Glutamatergic neuron (in vitro differentiated cells): ENCODE measurements at regions not wholly inside any gene's neighbourhood (a gene's known extent, or its start where the extent isn't known, plus 50 kb on each side); places are given as distances from the start of the nearest gene placed in this dataset.

ENCODE experiments used
- DNase-seq: peaks from one replicate; pipeline ENCODE4 v3.0.0; 2022
- H3K27ac Mint-ChIP-seq: one replicate; pipeline ENCODE4 v1.8.0; 2020; ENCODE audit warnings: mild to moderate bottlenecking, mixed read lengths, inconsistent platforms; ENCODE audit not compliant: unreplicated experiment
- H3K27me3 Mint-ChIP-seq: one replicate; pipeline ENCODE4 v1.8.0; 2020; ENCODE audit warnings: mild to moderate bottlenecking, moderate library complexity, mixed read lengths, inconsistent platforms; ENCODE audit not compliant: unreplicated experiment
- H3K36me3 Mint-ChIP-seq: one replicate; pipeline ENCODE4 v1.8.0; 2020; ENCODE audit warnings: mild to moderate bottlenecking, mixed read lengths, inconsistent platforms; ENCODE audit not compliant: unreplicated experiment
- H3K4me1 Mint-ChIP-seq: one replicate; pipeline ENCODE4 v1.8.0; 2020; ENCODE audit warnings: mild to moderate bottlenecking, low read depth, mixed read lengths, inconsistent platforms; ENCODE audit not compliant: unreplicated experiment
- H3K4me3 Mint-ChIP-seq: one replicate; pipeline ENCODE4 v1.8.0; 2020; ENCODE audit warnings: mild to moderate bottlenecking, mixed read lengths, inconsistent platforms; ENCODE audit not compliant: unreplicated experiment
- H3K9me3 Mint-ChIP-seq: one replicate; pipeline ENCODE4 v1.8.0; 2020; ENCODE audit warnings: mild to moderate bottlenecking, moderate library complexity, mixed read lengths, inconsistent platforms; ENCODE audit not compliant: unreplicated experiment
- TF ChIP-seq, protein P1 (sequence below): fragments of 200-600 bp; sonication (generic); IDR thresholded peaks from one replicate; pipeline ENCODE4 v1.5.0; 2021; ENCODE audit not compliant: partially characterized antibody, unreplicated experiment

- no peak overlapping the region for H3K27ac Mint-ChIP-seq
- TF ChIP-seq, protein P1, sequence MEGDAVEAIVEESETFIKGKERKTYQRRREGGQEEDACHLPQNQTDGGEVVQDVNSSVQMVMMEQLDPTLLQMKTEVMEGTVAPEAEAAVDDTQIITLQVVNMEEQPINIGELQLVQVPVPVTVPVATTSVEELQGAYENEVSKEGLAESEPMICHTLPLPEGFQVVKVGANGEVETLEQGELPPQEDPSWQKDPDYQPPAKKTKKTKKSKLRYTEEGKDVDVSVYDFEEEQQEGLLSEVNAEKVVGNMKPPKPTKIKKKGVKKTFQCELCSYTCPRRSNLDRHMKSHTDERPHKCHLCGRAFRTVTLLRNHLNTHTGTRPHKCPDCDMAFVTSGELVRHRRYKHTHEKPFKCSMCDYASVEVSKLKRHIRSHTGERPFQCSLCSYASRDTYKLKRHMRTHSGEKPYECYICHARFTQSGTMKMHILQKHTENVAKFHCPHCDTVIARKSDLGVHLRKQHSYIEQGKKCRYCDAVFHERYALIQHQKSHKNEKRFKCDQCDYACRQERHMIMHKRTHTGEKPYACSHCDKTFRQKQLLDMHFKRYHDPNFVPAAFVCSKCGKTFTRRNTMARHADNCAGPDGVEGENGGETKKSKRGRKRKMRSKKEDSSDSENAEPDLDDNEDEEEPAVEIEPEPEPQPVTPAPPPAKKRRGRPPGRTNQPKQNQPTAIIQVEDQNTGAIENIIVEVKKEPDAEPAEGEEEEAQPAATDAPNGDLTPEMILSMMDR: no peak
- no peak for DNase-seq
- H3K4me3 Mint-ChIP-seq: no peak overlapping the region
- no peaks in the 10 kb centered on the region for H3K36me3 Mint-ChIP-seq
- H3K4me1 Mint-ChIP-seq: no peaks in the 10 kb centered on the region
- peaks cover 1% of the 10 kb centered on the region for H3K27me3 Mint-ChIP-seq
- H3K9me3 Mint-ChIP-seq: peaks cover 2% of the 10 kb centered on the region
Observed at GRCh38 chr2:31711737-31712136, 131.0 kb upstream of the SRD5A2 start.

DNA sequence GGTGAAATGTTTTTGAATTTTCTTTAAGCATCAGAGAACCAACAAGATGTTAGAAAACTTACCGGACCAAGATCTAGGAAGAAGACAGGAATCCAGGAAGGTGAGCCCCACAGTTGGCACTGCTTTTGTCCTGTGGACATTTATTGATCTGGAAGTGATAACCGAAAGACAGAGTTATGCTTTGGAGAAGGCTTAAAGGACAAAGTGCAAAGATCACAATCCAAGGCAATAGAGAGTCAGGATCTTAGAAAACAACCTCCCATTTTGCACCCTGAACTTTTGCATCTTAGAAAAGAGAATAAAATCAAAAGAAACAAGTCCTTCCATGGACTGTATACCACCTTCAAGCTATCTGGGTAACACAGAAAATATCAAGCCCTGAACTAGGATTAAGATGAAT, 129.4 kb upstream of the SRD5A2 start:
- H3K27me3 Mint-ChIP-seq: peaks cover 1% of the 10 kb centered on the region
- no peak for DNase-seq
- H3K9me3 Mint-ChIP-seq: peaks cover 2% of the 10 kb centered on the region
- TF ChIP-seq, protein P1: no peak
- no peak overlapping the region for H3K27ac Mint-ChIP-seq
- H3K36me3 Mint-ChIP-seq: no peaks in the 10 kb centered on the region
- H3K4me1 Mint-ChIP-seq: no peaks in the 10 kb centered on the region
- no peak overlapping the region for H3K4me3 Mint-ChIP-seq

GRCh38 chr2:31707992-31708391, 127.3 kb upstream of the SRD5A2 start:
- H3K4me3 Mint-ChIP-seq: no peak overlapping the region
- TF ChIP-seq, protein P1: no peak
- no peak for DNase-seq
- H3K27ac Mint-ChIP-seq: no peak overlapping the region
- H3K4me1 Mint-ChIP-seq: no peaks in the 10 kb centered on the region
- H3K27me3 Mint-ChIP-seq: peaks cover 1% of the 10 kb centered on the region
- no peaks in the 10 kb centered on the region for H3K9me3 Mint-ChIP-seq
- no peaks in the 10 kb centered on the region for H3K36me3 Mint-ChIP-seq

GRCh38 chr2:31704561-31705212, 123.9 kb upstream of the SRD5A2 start:
- H3K9me3 Mint-ChIP-seq: no peaks in the 10 kb centered on the region
- peaks cover 1% of the 10 kb centered on the region for H3K27me3 Mint-ChIP-seq
- H3K4me3 Mint-ChIP-seq: no peak overlapping the region
- no peaks in the 10 kb centered on the region for H3K36me3 Mint-ChIP-seq
- no peaks in the 10 kb centered on the region for H3K4me1 Mint-ChIP-seq
- no peak for DNase-seq
- H3K27ac Mint-ChIP-seq: no peak overlapping the region
- TF ChIP-seq, protein P1: no peak

GRCh38 chr2:31703253-31703652, 122.5 kb upstream of the SRD5A2 start:
- Mint-ChIP-seq H3K27me3 (peaks cover 1% of the 10 kb centered on the region), H3K4me1 (no peaks in the 10 kb centered on the region), H3K36me3 (peaks cover 5% of the 10 kb centered on the region), H3K4me3 (no peak overlapping the region), H3K27ac (no peak overlapping the region), H3K9me3 (peaks cover 5% of the 10 kb centered on the region)
- TF ChIP-seq, protein P1: no peak
- DNase-seq: no peak
